ENCODE measurements at regions not wholly inside any gene's neighbourhood (a gene's known extent, or its start where the extent isn't known, plus 50 kb on each side); places are given as distances from the start of the nearest gene placed in this dataset.

DNA sequence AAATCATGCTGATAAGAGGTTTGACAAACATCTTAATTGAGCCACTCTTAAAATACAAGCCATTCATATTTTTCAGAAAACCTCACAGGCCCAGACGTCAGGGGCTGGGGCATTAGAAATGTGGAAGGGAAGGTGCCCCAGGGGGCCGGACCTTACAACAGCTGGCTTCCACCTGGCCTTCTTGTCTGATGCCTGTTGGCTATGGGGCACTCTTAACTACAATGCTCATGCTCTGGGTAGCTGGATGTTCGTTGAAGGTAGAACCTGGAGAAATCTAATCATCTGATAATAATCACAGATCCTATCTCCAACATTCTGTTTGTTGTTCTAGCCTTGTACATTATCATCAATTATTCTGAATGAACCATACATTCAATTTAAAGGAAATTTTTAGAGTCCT lies 156.9 kb upstream of the SOX11 start:
- Histone ChIP-seq H3K27me3 (ENCODE audit: insufficient read depth, low read depth) (peaks cover 38% of the 10 kb centered on the region), H3K79me2 (ENCODE audit: low read depth) (no peaks in the 10 kb centered on the region), H2AFZ (no peak overlapping the region), H3K27ac (no peak overlapping the region), H3K4me1 (replicated peaks; ENCODE audit: insufficient read depth) (no peaks in the 10 kb centered on the region), H3K9me2 (ENCODE audit: insufficient read depth) (no peaks in the 10 kb centered on the region), H3K4me2 (no peak overlapping the region), H3F3A (ENCODE audit: insufficient read depth, low read depth) (no peaks in the 10 kb centered on the region), H3K4me3 (no peak overlapping the region), H3K36me3 (ENCODE audit: low read depth) (no peaks in the 10 kb centered on the region), H4K20me1 (ENCODE audit: insufficient read depth) (no peaks in the 10 kb centered on the region), H3K9me3 (ENCODE audit: insufficient read depth, low read depth) (no peaks in the 10 kb centered on the region)
- POLR2A ChIA-PET (ENCODE audit: unreplicated experiment), result no interaction called here
- TF ChIP-seq EZH2 (IDR thresholded peaks at IDR 0.05; ENCODE audit: low read depth), result no peak
- TF ChIP-seq, protein P1, sequence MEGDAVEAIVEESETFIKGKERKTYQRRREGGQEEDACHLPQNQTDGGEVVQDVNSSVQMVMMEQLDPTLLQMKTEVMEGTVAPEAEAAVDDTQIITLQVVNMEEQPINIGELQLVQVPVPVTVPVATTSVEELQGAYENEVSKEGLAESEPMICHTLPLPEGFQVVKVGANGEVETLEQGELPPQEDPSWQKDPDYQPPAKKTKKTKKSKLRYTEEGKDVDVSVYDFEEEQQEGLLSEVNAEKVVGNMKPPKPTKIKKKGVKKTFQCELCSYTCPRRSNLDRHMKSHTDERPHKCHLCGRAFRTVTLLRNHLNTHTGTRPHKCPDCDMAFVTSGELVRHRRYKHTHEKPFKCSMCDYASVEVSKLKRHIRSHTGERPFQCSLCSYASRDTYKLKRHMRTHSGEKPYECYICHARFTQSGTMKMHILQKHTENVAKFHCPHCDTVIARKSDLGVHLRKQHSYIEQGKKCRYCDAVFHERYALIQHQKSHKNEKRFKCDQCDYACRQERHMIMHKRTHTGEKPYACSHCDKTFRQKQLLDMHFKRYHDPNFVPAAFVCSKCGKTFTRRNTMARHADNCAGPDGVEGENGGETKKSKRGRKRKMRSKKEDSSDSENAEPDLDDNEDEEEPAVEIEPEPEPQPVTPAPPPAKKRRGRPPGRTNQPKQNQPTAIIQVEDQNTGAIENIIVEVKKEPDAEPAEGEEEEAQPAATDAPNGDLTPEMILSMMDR (conservative IDR thresholded peaks at IDR 0.05), result no peak
- CTCF ChIA-PET, result no interaction called here
- intact Hi-C loops (cut with micrococcal nuclease; ENCODE audit: unreplicated experiment), result no loop called here
- BruUV-seq (replicated peaks), result no TSS peak
- DNase-seq, result no peak

DNA sequence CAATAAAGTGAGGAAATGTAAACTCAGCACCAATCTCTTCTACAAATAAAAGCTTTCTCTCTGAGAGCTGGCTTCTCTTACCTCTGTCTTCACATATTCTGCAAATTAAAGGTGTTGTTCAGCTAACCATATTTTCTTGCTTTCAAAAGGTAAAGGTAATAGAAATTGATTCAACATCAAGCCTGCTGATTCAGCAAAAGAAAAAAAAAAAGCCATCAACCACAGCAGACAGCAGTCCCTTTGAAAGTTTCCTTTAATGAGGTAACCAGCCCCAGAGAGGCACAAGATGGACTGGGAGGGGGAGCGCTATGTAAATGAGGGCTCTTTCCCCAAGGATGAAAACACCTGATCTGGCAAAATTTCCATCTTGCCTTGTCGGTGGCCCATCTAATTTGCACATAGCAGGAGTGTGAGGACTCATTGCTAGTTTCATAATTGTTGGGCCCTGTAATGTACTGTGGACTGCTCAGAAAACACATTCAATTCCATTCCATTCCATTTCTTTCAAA lies 154.9 kb upstream of the SOX11 start:
- ChIA-PET POLR2A (ENCODE audit: unreplicated experiment) (no interaction called here), CTCF (no interaction called here)
- no peak overlapping the region for H3K4me3 ChIP-seq
- BruUV-seq (replicated peaks), result no TSS peak
- no peak overlapping the region for H3K4me2 ChIP-seq
- no peaks in the 10 kb centered on the region for H3K36me3 ChIP-seq (ENCODE audit: low read depth)
- H3K27me3 ChIP-seq (ENCODE audit: insufficient read depth, low read depth), result peaks cover 30% of the 10 kb centered on the region
- TF ChIP-seq, protein P1 (conservative IDR thresholded peaks at IDR 0.05), result no peak
- no peak for TF ChIP-seq EZH2 (IDR thresholded peaks at IDR 0.05; ENCODE audit: low read depth)
- intact Hi-C loops (cut with micrococcal nuclease; ENCODE audit: unreplicated experiment), result no loop called here
- no peak overlapping the region for H3K27ac ChIP-seq
- no peaks in the 10 kb centered on the region for H3K79me2 ChIP-seq (ENCODE audit: low read depth)
- no peaks in the 10 kb centered on the region for H4K20me1 ChIP-seq (ENCODE audit: insufficient read depth)
- no peaks in the 10 kb centered on the region for H3K9me2 ChIP-seq (ENCODE audit: insufficient read depth)
- H2AFZ ChIP-seq, result no peak overlapping the region
- H3F3A ChIP-seq (ENCODE audit: insufficient read depth, low read depth), result no peaks in the 10 kb centered on the region
- no peak for DNase-seq
- H3K9me3 ChIP-seq (ENCODE audit: insufficient read depth, low read depth), result no peaks in the 10 kb centered on the region
- H3K4me1 ChIP-seq (replicated peaks; ENCODE audit: insufficient read depth), result no peaks in the 10 kb centered on the region

DNA sequence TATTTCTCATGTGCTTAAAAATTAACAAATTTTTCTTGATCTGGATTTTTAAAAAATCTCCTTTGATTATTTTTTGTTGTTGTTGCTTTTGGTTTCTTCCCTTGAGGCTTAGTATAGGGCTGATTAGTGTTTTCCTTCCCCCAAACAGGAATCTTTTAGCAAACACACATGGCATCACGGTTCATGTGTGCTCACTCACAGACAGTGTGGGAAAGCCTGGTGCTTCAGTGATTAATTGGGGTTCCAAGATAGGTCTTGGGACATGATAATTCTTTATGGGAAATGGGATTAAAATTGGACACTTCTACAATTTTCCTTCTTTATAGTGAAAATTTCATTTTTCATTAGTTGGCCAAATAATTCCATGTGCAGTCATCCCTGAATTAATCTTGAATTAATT lies 153.9 kb upstream of the SOX11 start:
- Histone ChIP-seq H3K79me2 (ENCODE audit: low read depth) (no peaks in the 10 kb centered on the region), H3K4me2 (no peak overlapping the region), H3K27ac (no peak overlapping the region), H3K4me1 (replicated peaks; ENCODE audit: insufficient read depth) (no peaks in the 10 kb centered on the region), H3K27me3 (ENCODE audit: insufficient read depth, low read depth) (peaks cover 20% of the 10 kb centered on the region), H3F3A (ENCODE audit: insufficient read depth, low read depth) (no peaks in the 10 kb centered on the region), H3K36me3 (ENCODE audit: low read depth) (no peaks in the 10 kb centered on the region), H4K20me1 (ENCODE audit: insufficient read depth) (no peaks in the 10 kb centered on the region), H3K4me3 (no peak overlapping the region), H3K9me2 (ENCODE audit: insufficient read depth) (no peaks in the 10 kb centered on the region), H2AFZ (no peak overlapping the region), H3K9me3 (ENCODE audit: insufficient read depth, low read depth) (no peaks in the 10 kb centered on the region)
- DNase-seq, result no peak
- TF ChIP-seq EZH2 (IDR thresholded peaks at IDR 0.05; ENCODE audit: low read depth), result no peak
- POLR2A ChIA-PET (ENCODE audit: unreplicated experiment), result no interaction called here
- BruUV-seq (replicated peaks), result no TSS peak
- CTCF ChIA-PET, result no interaction called here
- intact Hi-C loops (cut with micrococcal nuclease; ENCODE audit: unreplicated experiment), result no loop called here

DNA sequence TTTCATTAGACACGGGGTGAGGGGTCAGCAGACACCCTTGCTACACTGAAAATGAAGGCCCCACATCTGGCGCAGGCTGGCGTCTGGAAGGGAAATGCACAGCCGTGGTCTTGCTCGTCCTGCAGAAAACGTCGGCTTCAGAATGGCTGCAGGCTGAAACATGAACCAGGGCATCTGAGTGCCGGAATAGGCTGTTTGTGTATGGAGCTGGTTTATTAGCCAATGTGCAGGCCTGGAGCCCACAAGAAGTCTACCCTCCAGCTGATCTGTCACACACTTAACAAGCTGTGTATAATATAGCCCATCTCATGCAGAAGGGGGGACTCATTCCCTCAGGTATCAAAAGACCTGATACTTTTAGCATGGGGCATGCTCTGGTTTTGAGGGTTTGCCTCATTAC lies 153.4 kb upstream of the SOX11 start:
- no peak for DNase-seq
- no peaks in the 10 kb centered on the region for H3K36me3 ChIP-seq (ENCODE audit: low read depth)
- ChIA-PET CTCF (no interaction called here), POLR2A (ENCODE audit: unreplicated experiment) (no interaction called here)
- BruUV-seq (replicated peaks), result no TSS peak
- no peaks in the 10 kb centered on the region for H3K9me2 ChIP-seq (ENCODE audit: insufficient read depth)
- H3K79me2 ChIP-seq (ENCODE audit: low read depth), result no peaks in the 10 kb centered on the region
- intact Hi-C loops (cut with micrococcal nuclease; ENCODE audit: unreplicated experiment), result no loop called here
- no peaks in the 10 kb centered on the region for H3K4me1 ChIP-seq (replicated peaks; ENCODE audit: insufficient read depth)
- H3K4me3 ChIP-seq, result no peak overlapping the region
- H3F3A ChIP-seq (ENCODE audit: insufficient read depth, low read depth), result no peaks in the 10 kb centered on the region
- H3K27me3 ChIP-seq (ENCODE audit: insufficient read depth, low read depth), result peaks cover 20% of the 10 kb centered on the region
- H4K20me1 ChIP-seq (ENCODE audit: insufficient read depth), result no peaks in the 10 kb centered on the region
- no peaks in the 10 kb centered on the region for H3K9me3 ChIP-seq (ENCODE audit: insufficient read depth, low read depth)
- no peak overlapping the region for H3K4me2 ChIP-seq
- no peak overlapping the region for H2AFZ ChIP-seq
- no peak overlapping the region for H3K27ac ChIP-seq
- TF ChIP-seq, protein P1 (conservative IDR thresholded peaks at IDR 0.05), result no peak
- TF ChIP-seq EZH2 (IDR thresholded peaks at IDR 0.05; ENCODE audit: low read depth), result no peak
